ENCODE measurements at regions not wholly inside any gene's neighbourhood (a gene's known extent, or its start where the extent isn't known, plus 50 kb on each side); places are given as distances from the start of the nearest gene placed in this dataset.
"Not testable (repeated sequence)": the region's sequence is repeated elsewhere in the genome, so short reads cannot be mapped to it uniquely, and the experiment has no call there.

GRCh38 chr1:4486408-4487120 lies 167.8 kb upstream of the AJAP1 start:
- no peak for DNase-seq
- intact Hi-C loops (cut with DNase I): no loop called here

- DNase-seq: no peak
These were observed 166.4 kb upstream of the AJAP1 start for GRCh38 chr1:4488018-4488417.

GRCh38 chr1:4489486-4489885 lies 164.9 kb upstream of the AJAP1 start:
- intact Hi-C loops (cut with DNase I): no loop called here
- no peak for DNase-seq

More at GRCh38 chr1:4488018-4488417, 166.4 kb upstream of the AJAP1 start:
- intact Hi-C loops (cut with DNase I): no loop called here

- DNase-seq; intact Hi-C loops (cut with DNase I): not testable (repeated sequence)
These were observed 164.4 kb upstream of the AJAP1 start for GRCh38 chr1:4489992-4490391.

- no peak for DNase-seq
These were observed 160.4 kb upstream of the AJAP1 start for GRCh38 chr1:4494027-4494426.

GRCh38 chr1:4494558-4494957 lies 159.9 kb upstream of the AJAP1 start:
- peak in 1 of 42 donors; percentile 8 for DNase-seq
- intact Hi-C loops (cut with DNase I): no loop called here

More at GRCh38 chr1:4494027-4494426, 160.4 kb upstream of the AJAP1 start:
- intact Hi-C loops (cut with DNase I): no loop called here

GRCh38 chr1:4495809-4496208 lies 158.6 kb upstream of the AJAP1 start:
- no peak for DNase-seq
- intact Hi-C loops (cut with DNase I): no loop called here

- no peak for DNase-seq
- intact Hi-C loops (cut with DNase I): no loop called here
These were observed 154.0 kb upstream of the AJAP1 start for GRCh38 chr1:4500441-4500840.

GRCh38 chr1:4506591-4506990 lies 147.8 kb upstream of the AJAP1 start:
- no peak for DNase-seq
- intact Hi-C loops (cut with DNase I): no loop called here

- intact Hi-C loops (cut with DNase I): no loop called here
- DNase-seq: no peak
These were observed 145.2 kb upstream of the AJAP1 start for GRCh38 chr1:4509206-4509605.

- intact Hi-C loops (cut with DNase I): no loop called here
- DNase-seq: no peak
These were observed 144.1 kb upstream of the AJAP1 start for GRCh38 chr1:4510276-4510691.

- intact Hi-C loops (cut with DNase I): no loop called here
- no peak for DNase-seq
These were observed 143.0 kb upstream of the AJAP1 start for GRCh38 chr1:4511374-4511773.

GRCh38 chr1:4512636-4513035 lies 141.8 kb upstream of the AJAP1 start:
- peak in 3 of 42 donors; percentile 18 to 39 (median 21) for DNase-seq
- intact Hi-C loops (cut with DNase I): no loop called here

- DNase-seq: no peak
- intact Hi-C loops (cut with DNase I): no loop called here
These were observed 140.7 kb upstream of the AJAP1 start for GRCh38 chr1:4513685-4514084.

- DNase-seq: no peak
- intact Hi-C loops (cut with DNase I): no loop called here
These were observed 138.6 kb upstream of the AJAP1 start for GRCh38 chr1:4515727-4516289.

- DNase-seq: no peak
These were observed 137.8 kb upstream of the AJAP1 start for GRCh38 chr1:4516596-4516995.

GRCh38 chr1:4517186-4517954 lies 137.0 kb upstream of the AJAP1 start:
- intact Hi-C loops (cut with DNase I): no loop called here
- no peak for DNase-seq

More at GRCh38 chr1:4516596-4516995, 137.8 kb upstream of the AJAP1 start:
- intact Hi-C loops (cut with DNase I): no loop called here

- intact Hi-C loops (cut with DNase I): no loop called here
- DNase-seq: no peak
These were observed 135.8 kb upstream of the AJAP1 start for GRCh38 chr1:4518621-4519020.

GRCh38 chr1:4519954-4520353 lies 134.5 kb upstream of the AJAP1 start:
- intact Hi-C loops (cut with DNase I): no loop called here
- no peak for DNase-seq

GRCh38 chr1:4523551-4523950 lies 130.9 kb upstream of the AJAP1 start:
- intact Hi-C loops (cut with DNase I): no loop called here
- no peak for DNase-seq

All from head of caudate nucleus (tissue), 42 donors.